DOHH2 (cell line): ENCODE measurements at regions not wholly inside any gene's neighbourhood (a gene's known extent, or its start where the extent isn't known, plus 50 kb on each side); places are given as distances from the start of the nearest gene placed in this dataset.

Experiments used
- EZH2phosphoT487 ChIP-seq: fragments of 200-600 bp; sonication (generic); IDR thresholded peaks from 2 replicates; pipeline ENCODE4 v1.6.1; 2017; ENCODE audit warnings: borderline replicate concordance, mild to moderate bottlenecking, antibody characterized with exemption, low read length, moderate library complexity, mixed read lengths
- TF ChIP-seq, protein P1 (sequence below): fragments of 200-600 bp; sonication (generic); IDR thresholded peaks from one replicate; pipeline ENCODE4 v1.5.1; 2014; ENCODE audit warnings: antibody characterized with exemption, mild to moderate bottlenecking, low read depth, low read length; ENCODE audit not compliant: poor library complexity, severe bottlenecking

DNA sequence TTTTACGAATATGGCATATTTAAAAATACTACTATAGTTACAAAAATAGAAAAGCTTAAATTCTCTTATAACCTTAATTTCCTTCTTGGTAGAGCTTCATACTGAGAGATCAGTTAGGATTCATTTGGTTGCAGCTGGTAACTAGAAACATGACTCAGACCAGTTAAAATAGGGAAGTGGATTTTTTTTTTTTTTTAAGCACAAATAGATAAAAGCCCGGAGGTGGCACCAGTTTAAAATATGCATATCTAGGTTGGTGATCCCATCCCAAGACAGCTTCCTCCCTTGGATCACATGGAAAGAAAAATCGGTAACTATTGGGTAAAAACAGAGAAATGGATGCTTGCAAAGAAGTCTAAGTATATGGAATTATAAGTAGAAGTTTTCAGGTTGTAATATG lies 1634.3 kb downstream of the MAT2B start:
- TF ChIP-seq, protein P1, sequence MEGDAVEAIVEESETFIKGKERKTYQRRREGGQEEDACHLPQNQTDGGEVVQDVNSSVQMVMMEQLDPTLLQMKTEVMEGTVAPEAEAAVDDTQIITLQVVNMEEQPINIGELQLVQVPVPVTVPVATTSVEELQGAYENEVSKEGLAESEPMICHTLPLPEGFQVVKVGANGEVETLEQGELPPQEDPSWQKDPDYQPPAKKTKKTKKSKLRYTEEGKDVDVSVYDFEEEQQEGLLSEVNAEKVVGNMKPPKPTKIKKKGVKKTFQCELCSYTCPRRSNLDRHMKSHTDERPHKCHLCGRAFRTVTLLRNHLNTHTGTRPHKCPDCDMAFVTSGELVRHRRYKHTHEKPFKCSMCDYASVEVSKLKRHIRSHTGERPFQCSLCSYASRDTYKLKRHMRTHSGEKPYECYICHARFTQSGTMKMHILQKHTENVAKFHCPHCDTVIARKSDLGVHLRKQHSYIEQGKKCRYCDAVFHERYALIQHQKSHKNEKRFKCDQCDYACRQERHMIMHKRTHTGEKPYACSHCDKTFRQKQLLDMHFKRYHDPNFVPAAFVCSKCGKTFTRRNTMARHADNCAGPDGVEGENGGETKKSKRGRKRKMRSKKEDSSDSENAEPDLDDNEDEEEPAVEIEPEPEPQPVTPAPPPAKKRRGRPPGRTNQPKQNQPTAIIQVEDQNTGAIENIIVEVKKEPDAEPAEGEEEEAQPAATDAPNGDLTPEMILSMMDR, result no peak
- TF ChIP-seq EZH2phosphoT487, result no peak
